Cardiac fibroblast (primary cell): ENCODE measurements at regions not wholly inside any gene's neighbourhood (a gene's known extent, or its start where the extent isn't known, plus 50 kb on each side); places are given as distances from the start of the nearest gene placed in this dataset.

Experiments
- DNase-seq, 2 donors: peaks; one replicate each; pipeline versions ENCODE4 v3.0.0 to v3.0.0-alpha.2; 2010; ENCODE audit warnings: low read depth in 2 of 2
- H3K4me3 ChIP-seq, 2 donors: replicated peaks in 1 of 2; 1 replicate in 1 of 2; 2 replicates in 1 of 2; pipeline ENCODE4 v1.5.1; 2011; ENCODE audit warnings: low read depth in 2 of 2, low read length in 2 of 2, mild to moderate bottlenecking in 2 of 2, moderate library complexity in 1 of 2
- TF ChIP-seq, protein P1 (sequence below): IDR thresholded peaks from one replicate; pipeline ENCODE4 v1.5.1; 2011; ENCODE audit warnings: low read depth, mild to moderate bottlenecking, low read length, inconsistent platforms

DNA sequence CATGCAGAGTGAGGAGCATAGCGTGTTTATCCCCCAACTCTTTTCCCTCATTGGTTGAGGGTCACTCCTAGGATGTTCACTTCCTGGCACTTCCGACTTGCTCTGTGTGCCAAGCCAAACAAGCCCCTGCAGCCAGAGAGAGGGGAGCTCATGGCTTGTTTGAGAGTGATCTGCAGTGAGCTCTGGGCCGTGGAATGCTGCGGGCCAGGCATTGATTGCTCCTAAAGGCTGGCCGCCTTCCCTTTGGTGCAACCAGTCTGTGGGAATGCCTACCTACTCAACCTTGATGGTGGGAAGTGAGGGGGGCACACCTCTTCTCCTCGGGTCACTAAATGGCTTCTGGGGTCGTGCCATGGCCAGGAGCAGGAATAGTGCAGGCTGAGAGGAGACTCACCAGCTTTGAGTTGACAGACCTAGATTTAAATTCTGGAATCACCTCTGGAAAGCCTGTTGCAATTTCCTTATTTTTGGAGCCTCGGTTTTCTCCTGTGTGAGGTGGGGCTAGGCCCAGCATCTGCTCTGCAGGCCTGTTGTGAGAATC, 152.0 kb upstream of the STX18 start:
- TF ChIP-seq, protein P1, sequence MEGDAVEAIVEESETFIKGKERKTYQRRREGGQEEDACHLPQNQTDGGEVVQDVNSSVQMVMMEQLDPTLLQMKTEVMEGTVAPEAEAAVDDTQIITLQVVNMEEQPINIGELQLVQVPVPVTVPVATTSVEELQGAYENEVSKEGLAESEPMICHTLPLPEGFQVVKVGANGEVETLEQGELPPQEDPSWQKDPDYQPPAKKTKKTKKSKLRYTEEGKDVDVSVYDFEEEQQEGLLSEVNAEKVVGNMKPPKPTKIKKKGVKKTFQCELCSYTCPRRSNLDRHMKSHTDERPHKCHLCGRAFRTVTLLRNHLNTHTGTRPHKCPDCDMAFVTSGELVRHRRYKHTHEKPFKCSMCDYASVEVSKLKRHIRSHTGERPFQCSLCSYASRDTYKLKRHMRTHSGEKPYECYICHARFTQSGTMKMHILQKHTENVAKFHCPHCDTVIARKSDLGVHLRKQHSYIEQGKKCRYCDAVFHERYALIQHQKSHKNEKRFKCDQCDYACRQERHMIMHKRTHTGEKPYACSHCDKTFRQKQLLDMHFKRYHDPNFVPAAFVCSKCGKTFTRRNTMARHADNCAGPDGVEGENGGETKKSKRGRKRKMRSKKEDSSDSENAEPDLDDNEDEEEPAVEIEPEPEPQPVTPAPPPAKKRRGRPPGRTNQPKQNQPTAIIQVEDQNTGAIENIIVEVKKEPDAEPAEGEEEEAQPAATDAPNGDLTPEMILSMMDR, result no peak
- DNase-seq, result no peak
- H3K4me3 ChIP-seq, result no peak overlapping the region

DNA sequence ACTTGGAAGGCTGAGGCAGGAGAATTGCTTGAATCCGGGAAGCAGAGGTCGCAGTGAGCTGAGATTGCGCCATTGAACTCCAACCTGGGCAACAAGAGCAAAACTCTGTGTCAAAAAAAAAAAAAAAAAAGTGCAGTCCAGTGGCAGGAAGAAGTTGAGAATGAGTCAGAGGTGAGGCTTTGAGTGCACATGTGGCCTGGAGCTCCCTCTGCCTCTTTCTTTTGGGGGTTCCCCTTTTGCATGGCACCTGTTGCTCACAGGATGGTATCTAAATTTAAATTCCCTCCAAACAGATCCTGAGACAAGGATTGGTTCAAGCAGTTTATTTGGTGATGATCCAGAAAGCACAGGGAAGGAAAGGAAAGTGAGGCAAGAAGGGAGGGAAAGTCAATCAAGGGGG, 151.4 kb upstream of the STX18 start:
- peak; percentile 9 to 32 for DNase-seq
- H3K4me3 ChIP-seq, result no peak overlapping the region
- TF ChIP-seq, protein P1, result no peak

DNA sequence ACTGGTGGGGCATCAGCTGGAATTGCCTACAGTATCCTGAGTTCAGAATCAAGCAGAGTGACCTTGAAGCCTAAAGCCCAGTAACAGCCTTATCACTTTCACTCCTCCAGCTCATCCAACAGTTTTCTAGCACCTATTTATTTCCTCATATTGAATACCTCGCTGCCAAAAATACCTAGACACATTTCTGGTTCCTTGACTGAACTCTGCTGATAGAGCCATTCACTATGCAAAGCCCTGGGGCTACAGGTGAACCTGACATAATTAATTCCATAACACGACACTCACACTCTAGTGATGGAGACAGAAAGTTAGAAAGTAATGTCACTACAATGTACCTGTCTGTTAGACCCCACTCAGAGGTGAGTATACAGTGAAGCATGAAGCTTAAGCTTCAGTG, 149.0 kb upstream of the STX18 start:
- DNase-seq, result no peak
- H3K4me3 ChIP-seq, result no peak overlapping the region
- TF ChIP-seq, protein P1, result no peak

DNA sequence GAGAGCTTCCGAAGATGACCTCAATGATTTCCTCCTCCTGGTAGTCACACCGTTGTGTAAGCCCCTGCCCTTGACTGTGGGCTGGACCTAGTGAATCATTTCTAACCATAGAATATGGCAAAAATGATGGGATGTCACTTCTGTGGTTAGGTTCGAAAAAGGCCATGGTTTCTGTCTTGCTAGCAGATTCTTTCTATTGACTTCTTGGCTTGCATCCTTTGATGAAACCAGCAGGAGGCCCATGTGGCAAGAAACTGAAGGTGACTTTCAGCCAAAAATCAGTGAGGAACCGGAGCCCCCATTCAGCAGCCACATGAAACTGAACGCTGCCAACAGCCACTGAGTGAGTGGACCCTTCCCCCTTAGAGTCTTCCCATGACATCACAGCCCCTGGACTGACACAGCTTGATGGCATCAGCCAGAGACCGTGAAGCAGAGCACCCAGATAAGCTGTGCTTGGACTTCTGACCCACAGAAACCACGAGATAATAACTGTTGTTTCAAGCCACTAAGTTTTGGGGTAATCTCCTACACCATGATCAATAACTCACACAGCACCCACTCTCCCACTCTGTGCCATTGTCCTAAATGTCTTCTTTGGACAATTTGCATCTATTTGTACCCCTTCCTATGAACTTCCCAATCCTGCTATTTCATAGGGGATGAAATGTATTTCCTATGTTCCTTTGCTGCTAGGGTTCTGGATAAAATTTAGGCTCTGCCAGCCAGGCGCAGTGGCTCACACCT, 148.0 kb upstream of the STX18 start:
- DNase-seq, result no peak
- H3K4me3 ChIP-seq, result no peak overlapping the region

DNA sequence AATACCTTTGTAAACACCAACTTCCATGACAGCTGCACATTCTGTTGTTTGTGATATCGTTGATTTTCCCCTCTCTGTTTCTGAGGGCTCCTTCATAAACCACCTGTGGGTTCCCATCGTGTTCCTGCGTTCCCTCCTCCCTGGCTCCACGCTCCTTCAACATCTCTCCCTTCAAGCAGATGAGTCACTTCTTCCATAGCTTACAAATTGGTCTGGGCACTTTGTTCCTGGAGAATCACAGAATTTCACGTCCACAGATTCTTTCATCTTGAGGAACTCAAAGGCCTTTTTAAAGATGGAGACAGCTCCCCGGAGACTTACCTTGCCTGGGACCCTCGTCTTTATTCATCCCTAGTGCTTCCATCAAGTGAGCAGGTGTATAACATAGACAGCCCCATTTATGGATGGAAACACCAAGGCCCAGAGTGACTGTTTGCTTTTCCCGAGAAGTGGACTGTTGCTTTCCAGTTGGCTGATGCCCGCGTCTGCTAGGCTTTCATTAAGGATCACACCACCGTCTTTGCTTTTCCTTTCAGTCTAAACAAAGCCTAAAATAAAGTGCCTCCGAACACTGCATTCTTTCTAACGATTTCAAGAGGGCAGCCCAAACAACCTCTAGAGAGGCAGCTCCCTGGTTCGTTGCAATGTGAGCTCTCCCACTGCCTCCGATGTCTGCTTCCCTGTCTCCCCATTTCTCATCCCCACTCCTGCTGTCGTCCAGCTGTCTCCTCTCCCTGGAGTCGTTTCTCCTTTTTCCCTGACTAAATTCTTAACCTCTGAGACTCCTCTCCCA, 146.3 kb upstream of the STX18 start:
- TF ChIP-seq, protein P1, result no peak
- no peak overlapping the region for H3K4me3 ChIP-seq
- no peak for DNase-seq

More for the DNA sequence above, 148.0 kb upstream of the STX18 start:
- TF ChIP-seq, protein P1, result no peak

DNA sequence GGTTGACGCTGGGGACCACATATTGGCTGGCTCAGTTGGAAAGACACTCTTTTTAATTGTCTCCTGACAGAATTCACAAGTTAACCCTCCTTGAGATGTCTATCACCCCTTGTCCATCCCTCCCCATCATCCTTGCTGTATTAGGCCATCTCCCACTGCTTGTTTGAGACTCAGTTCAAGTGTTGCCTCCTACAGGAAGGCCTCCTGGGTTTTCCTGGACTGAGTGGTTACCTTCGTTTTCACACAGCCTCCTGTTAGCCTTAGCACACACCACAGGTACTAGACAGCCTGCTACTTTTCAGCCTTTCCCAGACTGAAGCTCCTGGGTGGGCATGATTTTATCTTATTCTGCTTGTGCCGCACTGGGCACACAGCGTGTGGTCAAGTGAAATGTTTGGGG, 145.3 kb upstream of the STX18 start:
- DNase-seq, result no peak
- TF ChIP-seq, protein P1, result no peak
- no peak overlapping the region for H3K4me3 ChIP-seq
